ENCODE measurements at regions not wholly inside any gene's neighbourhood (a gene's known extent, or its start where the extent isn't known, plus 50 kb on each side); places are given as distances from the start of the nearest gene placed in this dataset.
A peak's percentile ranks its signal among the peaks of the same experiment; 100 is the strongest.
"Not testable (repeated sequence)": the region's sequence is repeated elsewhere in the genome, so short reads cannot be mapped to it uniquely, and the experiment has no call there.

- peak; percentile 61 for DNase-seq
These were observed 273.8 kb downstream of the C16orf95 start for GRCh38 chr16:87043231-87044031.

- DNase-seq: no peak
These were observed 273.2 kb downstream of the C16orf95 start for GRCh38 chr16:87044032-87044382.

- DNase-seq: no peak
These were observed 272.4 kb downstream of the C16orf95 start for GRCh38 chr16:87044829-87045228.

GRCh38 chr16:87045466-87046216, 271.6 kb downstream of the C16orf95 start:
- no peak for DNase-seq

GRCh38 chr16:87046235-87046634, 271.0 kb downstream of the C16orf95 start:
- no peak for DNase-seq

GRCh38 chr16:87047221-87048037, 269.8 kb downstream of the C16orf95 start:
- DNase-seq: no peak

- no peak for DNase-seq
These were observed 269.0 kb downstream of the C16orf95 start for GRCh38 chr16:87048038-87048729.

- DNase-seq: no peak
These were observed 268.5 kb downstream of the C16orf95 start for GRCh38 chr16:87048730-87049115.

GRCh38 chr16:87049216-87049615, 268.0 kb downstream of the C16orf95 start:
- not testable (repeated sequence) for DNase-seq

- no peak for DNase-seq
These were observed 267.1 kb downstream of the C16orf95 start for GRCh38 chr16:87050142-87050541.

GRCh38 chr16:87051526-87052320, 265.5 kb downstream of the C16orf95 start:
- DNase-seq: no peak

GRCh38 chr16:87052506-87052905, 264.7 kb downstream of the C16orf95 start:
- no peak for DNase-seq

GRCh38 chr16:87053016-87053982, 263.9 kb downstream of the C16orf95 start:
- no peak for DNase-seq

- DNase-seq: no peak
These were observed 263.0 kb downstream of the C16orf95 start for GRCh38 chr16:87054154-87054553.

GRCh38 chr16:87054856-87055255, 262.3 kb downstream of the C16orf95 start:
- DNase-seq: no peak

- DNase-seq: no peak
These were observed 261.1 kb downstream of the C16orf95 start for GRCh38 chr16:87056083-87056482.

- no peak for DNase-seq
These were observed 260.6 kb downstream of the C16orf95 start for GRCh38 chr16:87056551-87056950.

- DNase-seq: no peak
These were observed 259.8 kb downstream of the C16orf95 start for GRCh38 chr16:87057211-87057881.

GRCh38 chr16:87057951-87058560, 259.1 kb downstream of the C16orf95 start:
- no peak for DNase-seq
